ENCODE measurements at regions not wholly inside any gene's neighbourhood (a gene's known extent, or its start where the extent isn't known, plus 50 kb on each side); places are given as distances from the start of the nearest gene placed in this dataset.

GRCh38 chr14:22131749-22132476, 457.1 kb downstream of the DAD1 start:
- DNase-seq (ENCODE audit: insufficient read length, low spot score): no peak
- peak; percentile 9 for TF ChIP-seq CTCF (IDR thresholded peaks at IDR 0.05; ENCODE audit: insufficient read depth, missing control alignments)
- no peak for FAIRE-seq

GRCh38 chr14:22124073-22124613, 450.5 kb upstream of the OR4E1 start:
- DNase-seq (ENCODE audit: insufficient read length, low spot score): no peak
- no peak for TF ChIP-seq CTCF (IDR thresholded peaks at IDR 0.05; ENCODE audit: insufficient read depth, missing control alignments)
- FAIRE-seq: no peak

- FAIRE-seq (no peak), DNase-seq (ENCODE audit: insufficient read length, low spot score) (no peak)
- no peak for TF ChIP-seq CTCF (IDR thresholded peaks at IDR 0.05; ENCODE audit: insufficient read depth, missing control alignments)
These were observed 449.4 kb upstream of the OR4E1 start for GRCh38 chr14:22122829-22123560.

GRCh38 chr14:22122227-22122818, 448.7 kb upstream of the OR4E1 start:
- FAIRE-seq (no peak), DNase-seq (ENCODE audit: insufficient read length, low spot score) (no peak)
- no peak for TF ChIP-seq CTCF (IDR thresholded peaks at IDR 0.05; ENCODE audit: insufficient read depth, missing control alignments)

- DNase-seq (ENCODE audit: insufficient read length, low spot score) (no peak), FAIRE-seq (no peak)
- TF ChIP-seq CTCF (IDR thresholded peaks at IDR 0.05; ENCODE audit: insufficient read depth, missing control alignments): no peak
These were observed 445.4 kb upstream of the OR4E1 start for GRCh38 chr14:22118899-22119477.

- TF ChIP-seq CTCF (IDR thresholded peaks at IDR 0.05; ENCODE audit: insufficient read depth, missing control alignments): no peak
- DNase-seq (ENCODE audit: insufficient read length, low spot score) (no peak), FAIRE-seq (no peak)
These were observed 439.8 kb upstream of the OR4E1 start for GRCh38 chr14:22113401-22113800.

Data from D721Med (cell line).